GM12878 (cell line): ENCODE measurements at regions not wholly inside any gene's neighbourhood (a gene's known extent, or its start where the extent isn't known, plus 50 kb on each side); places are given as distances from the start of the nearest gene placed in this dataset.
A peak's percentile ranks its signal among the peaks of the same experiment; 100 is the strongest.

Experiments
- ATAC-seq: fragments of 200-7000 bp; cut with Tn5 transposase; 3 replicates; pipeline ENCODE4 v1.9.1; 2020; ENCODE audit warnings: mild to moderate bottlenecking, moderate library complexity
- BruUV-seq: library from RNA; stranded (reverse); fragments of 400-500 nt; replicated peaks from 2 replicates; lab custom pipeline; 2021; lab: Mats Ljungman, UMichigan
- CTCF ChIA-PET: fragments of 300-600 bp; sonication (Branson Sonifier 250); formaldehyde crosslinking; extraction: SDS; loops from one replicate; lab custom pipeline; 2021; ENCODE audit warnings: inconsistent platforms; lab: Yijun Ruan, JAX
- POLR2A ChIA-PET: fragments of 350-600 bp; formaldehyde crosslinking; extraction: SDS; loops from one replicate; lab custom pipeline; 2021; ENCODE audit warnings: inconsistent platforms; lab: Charles Lee
- RAD21 ChIA-PET: fragments of 300-600 bp; sonication (Branson Sonifier 250); formaldehyde crosslinking; loops from one replicate; lab custom pipeline; 2023; ENCODE audit warnings: antibody characterized with exemption; ENCODE audit not compliant: unreplicated experiment; lab: Charles Lee
- SMC1A ChIA-PET: fragments of 300-600 bp; sonication (Branson Sonifier 250); formaldehyde crosslinking; loops from one replicate; lab custom pipeline; 2023; ENCODE audit not compliant: unreplicated experiment, uncharacterized antibody; lab: Charles Lee
- DNase-seq: peaks from one replicate; pipeline ENCODE4 v3.0.0-alpha.2; 2011; ENCODE audit warnings: low read depth, low spot score
- FAIRE-seq: peaks from 3 replicates; lab custom pipeline; 2011; peaks lifted over from hg19 to GRCh38; lab: Jason Lieb, UNC
- H2AFZ ChIP-seq: 2 replicates; pipeline ENCODE4 v1.6.0; 2011; ENCODE audit warnings: low read depth, low read length, control low read depth; ENCODE audit not compliant: control insufficient read depth
- H3K27ac ChIP-seq: 2 replicates; pipeline ENCODE4 v1.5.1; 2011; ENCODE audit warnings: control low read depth; ENCODE audit not compliant: control insufficient read depth, insufficient read depth
- H3K27me3 ChIP-seq, 2 experiments: replicated peaks in 1 of 2; 2 replicates each; pipeline versions ENCODE4 v1.6.0 to v1.6.1; 2011; ENCODE audit warnings: low read length in 1 of 2; ENCODE audit not compliant: control insufficient read depth in 2 of 2, insufficient read depth in 2 of 2
- H3K36me3 ChIP-seq, 2 experiments: 2 replicates each; pipeline ENCODE4 v1.5.1; 2011; ENCODE audit warnings: low read length in 1 of 2; ENCODE audit not compliant: control insufficient read depth in 2 of 2, insufficient read depth in 2 of 2
- H3K4me1 ChIP-seq: 2 replicates; pipeline ENCODE4 v1.6.1; 2011; ENCODE audit warnings: mild to moderate bottlenecking, low read length, moderate library complexity, mixed read lengths; ENCODE audit not compliant: control insufficient read depth, insufficient read depth
- H3K4me2 ChIP-seq: 2 replicates; pipeline ENCODE4 v1.6.0; 2011; ENCODE audit warnings: control low read depth; ENCODE audit not compliant: control insufficient read depth, insufficient read depth
- H3K4me3 ChIP-seq: fragments of 200-600 bp; sonication (generic); 2 replicates; pipeline ENCODE4 v1.5.1; 2016
- H3K79me2 ChIP-seq: 2 replicates; pipeline ENCODE4 v1.6.0; 2011; ENCODE audit warnings: low read length; ENCODE audit not compliant: control insufficient read depth, insufficient read depth
- H3K9ac ChIP-seq: 2 replicates; pipeline ENCODE4 v1.8.0; 2011; ENCODE audit warnings: low read length, control low read depth, mixed read lengths; ENCODE audit not compliant: control insufficient read depth, insufficient read depth
- H3K9me3 ChIP-seq: replicated peaks from 3 replicates; pipeline ENCODE4 v1.5.1; 2011; ENCODE audit warnings: mild to moderate bottlenecking, low read length; ENCODE audit not compliant: control insufficient read depth, insufficient read depth
- H4K20me1 ChIP-seq: 2 replicates; pipeline ENCODE4 v1.6.0; 2011; ENCODE audit not compliant: control insufficient read depth, insufficient read depth
- BMI1 ChIP-seq: fragments of 450-650 bp; IDR thresholded peaks from 2 replicates; pipeline ENCODE4 v1.6.1; 2016; ENCODE audit warnings: mild to moderate bottlenecking, moderate library complexity, borderline replicate concordance
- CREM ChIP-seq: IDR thresholded peaks from 2 replicates; pipeline ENCODE4 v1.6.1; 2014; ENCODE audit warnings: antibody characterized with exemption, low read depth
- ESRRA ChIP-seq: IDR thresholded peaks from 2 replicates; pipeline ENCODE4 v1.6.1; 2012; ENCODE audit warnings: mild to moderate bottlenecking, low read length, improper control_type of control experiment
- GATAD2B ChIP-seq: fragments of 450-650 bp; conservative IDR thresholded peaks from 2 replicates; pipeline ENCODE4 v1.6.1; 2017; ENCODE audit warnings: low read depth, mild to moderate bottlenecking, moderate library complexity
- MTA3 ChIP-seq: IDR thresholded peaks from 2 replicates; pipeline ENCODE4 v1.6.1; 2012; ENCODE audit warnings: low read length, inconsistent platforms, borderline replicate concordance
- NR2F1 ChIP-seq: fragments of 450-650 bp; conservative IDR thresholded peaks from 2 replicates; pipeline ENCODE4 v1.6.1; 2017; ENCODE audit warnings: mild to moderate bottlenecking
- SUPT20H ChIP-seq: IDR thresholded peaks from 2 replicates; pipeline ENCODE4 v1.6.1; 2011; ENCODE audit warnings: low read depth, mild to moderate bottlenecking, low read length, moderate library complexity, borderline replicate concordance; ENCODE audit not compliant: control insufficient read depth
- TARDBP ChIP-seq: IDR thresholded peaks from 2 replicates; pipeline ENCODE4 v1.6.1; 2016; ENCODE audit warnings: borderline replicate concordance
- YY1 ChIP-seq: IDR thresholded peaks from 2 replicates; pipeline ENCODE4 v1.6.1; 2011; ENCODE audit warnings: low read depth, mild to moderate bottlenecking, low read length
- ZBED1 ChIP-seq: IDR thresholded peaks from 2 replicates; pipeline ENCODE4 v1.6.1; 2016; ENCODE audit warnings: borderline replicate concordance
- ZNF24 ChIP-seq: fragments of 450-650 bp; IDR thresholded peaks from 2 replicates; pipeline ENCODE4 v1.6.1; 2017; ENCODE audit warnings: antibody characterized with exemption, mild to moderate bottlenecking
- WGBS: methylation state at CpG from one replicate; pipeline ENCODE4 v1.1.6; 2016; ENCODE audit warnings: low lambda C conversion rate; ENCODE audit not compliant: insufficient replicate concordance, insufficient coverage; ENCODE audit errors: missing lambda C conversion rate; 5-methylcytosine and 5-hydroxymethylcytosine counted together
- in situ Hi-C: fragments of 300-500 bp; cut with MboI; formaldehyde crosslinking; loops from 9 replicates; pipeline ENCODE4 v1.14.3; 2018; ENCODE audit warnings: mixed read lengths
- intact Hi-C: fragments of 100-400 bp; cut with micrococcal nuclease; formaldehyde crosslinking; loops from one replicate; pipeline ENCODE4 v1.14.2; 2022; ENCODE audit not compliant: unreplicated experiment
- TF ChIP-seq, protein P1 (sequence below): fragments of 450-650 bp; IDR thresholded peaks from 2 replicates; pipeline ENCODE4 v1.6.1; 2017; ENCODE audit warnings: mild to moderate bottlenecking

DNA sequence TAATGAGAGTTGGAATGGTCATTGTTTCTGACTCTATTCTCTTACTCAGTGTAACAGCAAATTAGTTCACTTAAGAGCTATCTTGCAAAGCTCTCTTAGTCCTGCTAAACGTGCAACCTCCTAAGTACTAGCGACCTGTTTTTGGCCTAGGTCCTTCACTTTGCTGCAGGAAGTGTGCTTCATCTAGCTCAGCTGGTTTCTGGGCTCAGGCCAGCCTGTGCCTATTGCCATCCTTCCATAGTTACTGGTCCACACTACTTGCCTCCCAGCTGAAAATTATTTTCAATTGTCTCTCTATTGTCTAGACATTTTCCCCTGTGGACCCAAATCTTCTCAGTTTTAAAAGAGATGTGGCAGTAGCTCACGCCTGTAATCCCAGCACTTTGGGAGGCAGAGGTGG is 561.3 kb downstream of the FGF9 start (continued):
- TF ChIP-seq, protein P1, sequence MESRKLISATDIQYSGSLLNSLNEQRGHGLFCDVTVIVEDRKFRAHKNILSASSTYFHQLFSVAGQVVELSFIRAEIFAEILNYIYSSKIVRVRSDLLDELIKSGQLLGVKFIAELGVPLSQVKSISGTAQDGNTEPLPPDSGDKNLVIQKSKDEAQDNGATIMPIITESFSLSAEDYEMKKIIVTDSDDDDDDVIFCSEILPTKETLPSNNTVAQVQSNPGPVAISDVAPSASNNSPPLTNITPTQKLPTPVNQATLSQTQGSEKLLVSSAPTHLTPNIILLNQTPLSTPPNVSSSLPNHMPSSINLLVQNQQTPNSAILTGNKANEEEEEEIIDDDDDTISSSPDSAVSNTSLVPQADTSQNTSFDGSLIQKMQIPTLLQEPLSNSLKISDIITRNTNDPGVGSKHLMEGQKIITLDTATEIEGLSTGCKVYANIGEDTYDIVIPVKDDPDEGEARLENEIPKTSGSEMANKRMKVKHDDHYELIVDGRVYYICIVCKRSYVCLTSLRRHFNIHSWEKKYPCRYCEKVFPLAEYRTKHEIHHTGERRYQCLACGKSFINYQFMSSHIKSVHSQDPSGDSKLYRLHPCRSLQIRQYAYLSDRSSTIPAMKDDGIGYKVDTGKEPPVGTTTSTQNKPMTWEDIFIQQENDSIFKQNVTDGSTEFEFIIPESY = no peak
- TF ChIP-seq GATAD2B = no peak
- TF ChIP-seq ZBED1 = no peak

DNA sequence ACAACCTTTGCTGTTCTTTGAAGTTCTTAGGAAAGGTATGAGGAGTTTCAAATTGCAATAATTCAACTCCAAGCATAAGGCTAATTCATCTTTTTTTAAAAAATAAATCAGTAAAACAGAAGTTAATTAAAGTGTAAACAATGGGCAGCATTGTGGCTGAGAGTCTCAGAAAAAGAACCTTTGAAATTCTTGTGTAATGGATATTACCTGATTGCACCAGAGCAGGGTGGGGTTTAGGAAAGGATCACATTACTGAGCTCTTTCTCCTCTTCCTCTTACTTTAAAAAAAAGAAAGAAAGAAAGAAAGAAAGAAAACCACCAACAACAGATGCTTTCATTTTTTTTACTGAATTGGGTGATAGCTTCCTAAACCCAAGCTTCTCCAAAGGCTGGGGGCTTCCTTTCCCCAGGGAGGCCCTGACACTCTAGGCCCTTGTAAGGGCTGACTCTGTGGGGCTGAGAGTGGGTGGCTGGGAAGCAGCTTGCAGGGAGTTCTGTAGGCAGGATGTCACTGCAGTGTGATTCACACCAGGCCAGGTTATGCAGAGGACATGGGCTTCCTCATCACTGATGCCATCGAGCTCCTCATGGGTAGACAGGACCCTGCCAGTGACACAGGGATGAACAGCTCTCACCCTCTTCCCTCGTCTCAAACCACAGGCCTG is 564.5 kb downstream of the FGF9 start:
- ATAC-seq (peak; percentile 21; the same call in 1 of the 3 replicates), FAIRE-seq (no peak), DNase-seq (no peak)
- BruUV-seq = no TSS peak
- Histone ChIP-seq H3K9me3 (no peaks in the 10 kb centered on the region), H3K27ac (no peak overlapping the region), H3K4me1 (no peaks in the 10 kb centered on the region), H3K36me3 (no peaks in the 10 kb centered on the region), H3K4me3 (no peak overlapping the region), H3K79me2 (no peaks in the 10 kb centered on the region), H2AFZ (no peak overlapping the region), H3K4me2 (no peak overlapping the region), H3K9ac (no peak overlapping the region), H4K20me1 (no peaks in the 10 kb centered on the region), H3K27me3 (no peaks in the 10 kb centered on the region)
- ChIA-PET SMC1A (no interaction called here), CTCF (no interaction called here), POLR2A (interaction anchor here (1.5 kb wide), 1 partner anchor 8 kb away, joined by 3 read pairs; no protein-coding TSS in a partner anchor), RAD21 (interaction anchor here (0.7 to 1.7 kb wide), 2 partner anchors 36 to 78 kb away, joined by 3 read pairs; no protein-coding TSS in a partner anchor)
- intact Hi-C loops = no loop called here
- 18% methylated on average over 2 of the region's 2 CpGs for WGBS
- TF ChIP-seq NR2F1 = no peak
- TF ChIP-seq CREM = no peak
- no peak for TF ChIP-seq SUPT20H
- no peak for TF ChIP-seq ZBED1
- no peak for TF ChIP-seq ZNF24
- no peak for TF ChIP-seq TARDBP
- TF ChIP-seq MTA3 = no peak
- no peak for TF ChIP-seq ESRRA
- TF ChIP-seq BMI1 = no peak
- no peak for TF ChIP-seq YY1
- in situ Hi-C loops = loop anchor here (10.0 kb wide), 1 partner anchor 61 kb away; no protein-coding TSS in a partner anchor
